ENCODE measurements at regions not wholly inside any gene's neighbourhood (a gene's known extent, or its start where the extent isn't known, plus 50 kb on each side); places are given as distances from the start of the nearest gene placed in this dataset.

DNA sequence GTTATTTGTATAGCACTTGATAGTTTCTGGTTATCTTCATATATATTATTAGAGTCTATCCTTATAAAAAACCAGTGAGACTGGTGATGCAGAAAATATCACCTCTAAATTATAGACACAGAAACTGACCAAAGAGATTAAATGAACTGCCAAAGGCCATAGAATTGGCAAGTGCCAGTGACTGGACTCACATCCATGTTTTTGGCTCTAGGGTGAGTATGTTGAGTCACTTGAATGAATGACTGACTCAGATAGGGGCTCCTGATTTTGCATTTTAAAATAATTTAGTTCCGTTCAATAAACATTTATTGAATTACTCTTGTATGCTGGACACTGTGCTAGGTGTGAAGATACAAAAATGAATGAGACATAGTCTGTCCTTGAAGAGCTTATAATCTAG, 70.7 kb downstream of the NR2F1 start:
- POLR2A ChIA-PET, result no interaction called here
- TF ChIP-seq, protein P1, sequence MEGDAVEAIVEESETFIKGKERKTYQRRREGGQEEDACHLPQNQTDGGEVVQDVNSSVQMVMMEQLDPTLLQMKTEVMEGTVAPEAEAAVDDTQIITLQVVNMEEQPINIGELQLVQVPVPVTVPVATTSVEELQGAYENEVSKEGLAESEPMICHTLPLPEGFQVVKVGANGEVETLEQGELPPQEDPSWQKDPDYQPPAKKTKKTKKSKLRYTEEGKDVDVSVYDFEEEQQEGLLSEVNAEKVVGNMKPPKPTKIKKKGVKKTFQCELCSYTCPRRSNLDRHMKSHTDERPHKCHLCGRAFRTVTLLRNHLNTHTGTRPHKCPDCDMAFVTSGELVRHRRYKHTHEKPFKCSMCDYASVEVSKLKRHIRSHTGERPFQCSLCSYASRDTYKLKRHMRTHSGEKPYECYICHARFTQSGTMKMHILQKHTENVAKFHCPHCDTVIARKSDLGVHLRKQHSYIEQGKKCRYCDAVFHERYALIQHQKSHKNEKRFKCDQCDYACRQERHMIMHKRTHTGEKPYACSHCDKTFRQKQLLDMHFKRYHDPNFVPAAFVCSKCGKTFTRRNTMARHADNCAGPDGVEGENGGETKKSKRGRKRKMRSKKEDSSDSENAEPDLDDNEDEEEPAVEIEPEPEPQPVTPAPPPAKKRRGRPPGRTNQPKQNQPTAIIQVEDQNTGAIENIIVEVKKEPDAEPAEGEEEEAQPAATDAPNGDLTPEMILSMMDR (IDR thresholded peaks at IDR 0.05; ENCODE audit: control extremely low read depth, extremely low read depth, low read depth, missing control alignments), result no peak
- CTCF ChIA-PET, result no interaction called here
- DNase-seq (ENCODE audit: extremely low spot score), result no peak

DNA sequence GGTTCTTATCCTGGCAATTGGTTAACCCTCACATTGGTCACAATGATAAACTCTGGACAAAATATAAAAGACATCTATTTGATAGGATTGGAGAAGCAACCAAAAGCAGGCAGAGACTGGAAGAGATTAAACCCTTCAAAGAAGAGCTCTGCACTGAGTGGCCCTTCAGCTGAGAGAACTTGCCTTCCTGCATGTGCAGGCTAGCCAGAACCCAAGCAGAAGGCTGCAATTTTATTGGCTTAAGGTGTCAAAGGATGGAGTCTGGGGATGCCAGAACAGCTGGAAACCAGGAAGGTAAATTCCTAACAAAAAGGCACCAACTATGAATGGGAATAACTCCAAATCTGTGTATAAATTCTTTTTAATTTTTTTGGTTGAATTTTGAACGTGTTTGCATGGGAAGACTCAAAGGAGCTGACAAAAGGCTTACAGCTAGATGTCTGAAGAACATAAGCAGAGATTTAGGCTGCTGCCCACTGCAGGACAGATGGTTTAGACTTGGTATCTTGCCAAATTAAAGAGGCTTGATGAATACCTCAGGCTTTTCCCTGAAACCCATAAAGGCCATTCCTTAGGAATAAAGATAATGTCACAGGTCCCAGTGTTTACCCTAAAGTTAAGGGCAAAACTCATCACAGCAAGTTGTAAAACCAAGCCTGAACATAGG, 66.3 kb downstream of the NR2F1 start:
- ChIA-PET CTCF (interaction anchor here (1.2 kb wide), 1 partner anchor 20 kb away, joined by 3 read pairs; no protein-coding TSS in a partner anchor), POLR2A (no interaction called here)
- TF ChIP-seq, protein P1 (IDR thresholded peaks at IDR 0.05; ENCODE audit: control extremely low read depth, extremely low read depth, low read depth, missing control alignments), result no peak
- no peak for DNase-seq (ENCODE audit: extremely low spot score)

DNA sequence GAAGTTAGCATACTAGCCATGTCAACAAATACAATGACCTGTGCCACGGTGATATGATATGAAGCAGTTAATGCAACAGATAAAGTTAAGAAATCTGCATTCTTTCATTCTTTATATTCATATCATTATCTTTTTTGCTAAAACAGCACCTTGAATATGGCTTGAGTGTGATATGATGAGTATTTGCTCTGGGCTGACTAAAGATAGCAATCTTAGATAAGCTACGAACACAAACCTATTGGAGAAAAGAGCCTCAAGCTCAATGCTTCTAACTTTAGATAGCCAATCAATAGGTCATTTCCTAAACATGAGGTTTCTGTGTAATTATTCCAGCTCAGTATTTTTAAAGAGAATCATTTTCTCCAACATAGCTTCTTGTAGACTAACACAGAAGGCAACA, 61.7 kb downstream of the NR2F1 start:
- CTCF ChIA-PET, result no interaction called here
- no peak for DNase-seq (ENCODE audit: extremely low spot score)
- TF ChIP-seq, protein P1 (IDR thresholded peaks at IDR 0.05; ENCODE audit: control extremely low read depth, extremely low read depth, low read depth, missing control alignments), result no peak
- POLR2A ChIA-PET, result no interaction called here
